Liver (tissue), 8 donors: ENCODE measurements at regions not wholly inside any gene's neighbourhood (a gene's known extent, or its start where the extent isn't known, plus 50 kb on each side); places are given as distances from the start of the nearest gene placed in this dataset.
"Not testable (repeated sequence)": the region's sequence is repeated elsewhere in the genome, so short reads cannot be mapped to it uniquely, and the experiment has no call there.

Source experiments
- DNase-seq: peaks from one replicate; pipeline ENCODE4 v3.0.0-alpha.2; 2017; ENCODE audit warnings: low spot score
- H3K27ac ChIP-seq, 2 donors: one replicate each; pipeline ENCODE4 v1.7.0; 2013; ENCODE audit warnings: inconsistent platforms in 2 of 2, low read length in 2 of 2, control low read depth in 1 of 2, low read depth in 1 of 2, mild to moderate bottlenecking in 1 of 2
- H3K27me3 ChIP-seq, 4 donors: one replicate each; pipeline versions ENCODE4 v1.6.1 to v1.7.0; 2013; ENCODE audit warnings: low read length in 3 of 4, inconsistent platforms in 1 of 4, mild to moderate bottlenecking in 1 of 4, moderate library complexity in 1 of 4; ENCODE audit not compliant: control insufficient read depth in 4 of 4, insufficient read depth in 4 of 4
- H3K36me3 ChIP-seq, 4 donors: one replicate each; pipeline versions ENCODE4 v1.6.1 to v1.7.0; 2013; ENCODE audit warnings: low read length in 3 of 4, mild to moderate bottlenecking in 3 of 4, low read depth in 1 of 4, moderate library complexity in 1 of 4; ENCODE audit not compliant: control insufficient read depth in 4 of 4, insufficient read depth in 3 of 4
- H3K4me1 ChIP-seq, 4 donors: one replicate each; pipeline versions ENCODE4 v1.6.1 to v1.7.0; 2013; ENCODE audit warnings: low read length in 3 of 4, mild to moderate bottlenecking in 3 of 4, moderate library complexity in 1 of 4; ENCODE audit not compliant: control insufficient read depth in 4 of 4, insufficient read depth in 4 of 4
- H3K4me3 ChIP-seq, 3 donors: one replicate each; pipeline versions ENCODE4 v1.6.1 to v1.7.0; 2013; ENCODE audit warnings: low read length in 3 of 3, control low read depth in 1 of 3, low read depth in 1 of 3, mild to moderate bottlenecking in 1 of 3
- H3K9ac ChIP-seq, 2 donors: one replicate each; pipeline ENCODE4 v1.7.0; 2013; ENCODE audit warnings: low read length in 2 of 2, mild to moderate bottlenecking in 2 of 2, moderate library complexity in 2 of 2, control low read depth in 1 of 2, low read depth in 1 of 2
- H3K9me3 ChIP-seq, 4 donors: one replicate each; pipeline versions ENCODE4 v1.6.1 to v1.7.0; 2013; ENCODE audit warnings: low read length in 3 of 4; ENCODE audit not compliant: control insufficient read depth in 4 of 4
- EGR1 ChIP-seq, 2 donors: IDR thresholded peaks; 2 replicates each; pipeline ENCODE4 v1.6.1; 2016 to 2018; ENCODE audit warnings: antibody characterized with exemption in 2 of 2, low read depth in 2 of 2
- FOXA1 ChIP-seq: IDR thresholded peaks from 2 replicates; pipeline ENCODE4 v1.6.1; 2016; ENCODE audit warnings: antibody characterized with exemption
- FOXA2 ChIP-seq: IDR thresholded peaks from 2 replicates; pipeline ENCODE4 v1.6.1; 2016; ENCODE audit warnings: antibody characterized with exemption
- GABPA ChIP-seq, 2 donors: IDR thresholded peaks in 1 of 2; conservative IDR thresholded peaks in 1 of 2; 2 replicates each; pipeline ENCODE4 v1.6.1; 2016; ENCODE audit warnings: antibody characterized with exemption in 2 of 2, mild to moderate bottlenecking in 1 of 2, moderate library complexity in 1 of 2
- HNF4A ChIP-seq, 2 donors: conservative IDR thresholded peaks; 2 replicates each; pipeline ENCODE4 v1.6.1; 2016; ENCODE audit warnings: antibody characterized with exemption in 2 of 2, mild to moderate bottlenecking in 2 of 2
- HNF4G ChIP-seq: IDR thresholded peaks from 2 replicates; pipeline ENCODE4 v1.6.1; 2016; ENCODE audit warnings: antibody characterized with exemption
- JUND ChIP-seq, 2 donors: IDR thresholded peaks; 2 replicates each; pipeline ENCODE4 v1.6.1; 2016; ENCODE audit warnings: antibody characterized with exemption in 2 of 2
- NR2F2 ChIP-seq: IDR thresholded peaks from 2 replicates; pipeline ENCODE4 v1.6.1; 2016; ENCODE audit warnings: antibody characterized with exemption
- RAD21 ChIP-seq, 2 donors: IDR thresholded peaks; 2 replicates each; pipeline ENCODE4 v1.6.1; 2016; ENCODE audit warnings: antibody characterized with exemption in 2 of 2, mild to moderate bottlenecking in 2 of 2
- RXRA ChIP-seq, 2 donors: IDR thresholded peaks; 2 replicates each; pipeline ENCODE4 v1.6.1; 2017 to 2018; ENCODE audit warnings: antibody characterized with exemption in 2 of 2, mild to moderate bottlenecking in 1 of 2
- SP1 ChIP-seq: IDR thresholded peaks from 2 replicates; pipeline ENCODE4 v1.6.1; 2018; ENCODE audit warnings: antibody characterized with exemption, mild to moderate bottlenecking
- TAF1 ChIP-seq: conservative IDR thresholded peaks from 2 replicates; pipeline ENCODE4 v1.6.1; 2016; ENCODE audit warnings: antibody characterized with exemption, mild to moderate bottlenecking
- YY1 ChIP-seq: IDR thresholded peaks from 2 replicates; pipeline ENCODE4 v1.6.1; 2016; ENCODE audit warnings: antibody characterized with exemption, mild to moderate bottlenecking
- WGBS: extraction: QIAGEN DNeasy Blood & Tissue Kit; methylation state at CpG from one replicate; pipeline ENCODE4 v1.1.7; 2013; 5-methylcytosine and 5-hydroxymethylcytosine counted together
- TF ChIP-seq, protein P1 (sequence below): IDR thresholded peaks from 2 replicates; pipeline ENCODE4 v1.6.1; 2016; ENCODE audit warnings: antibody characterized with exemption
- TF ChIP-seq, protein P2 (sequence below): IDR thresholded peaks from 2 replicates; pipeline ENCODE4 v1.6.1; 2016; ENCODE audit warnings: antibody characterized with exemption, mild to moderate bottlenecking
- TF ChIP-seq, protein P3 (sequence below): fragments of 150-350 bp; IDR thresholded peaks from 2 replicates; pipeline ENCODE4 v1.5.1; 2017; ENCODE audit warnings: improper control_type of control experiment, low read depth, low read length; ENCODE audit not compliant: missing input control
- TF ChIP-seq, protein P4 (sequence below): IDR thresholded peaks from 2 replicates; pipeline ENCODE4 v1.6.1; 2016; ENCODE audit warnings: antibody characterized with exemption
- TF ChIP-seq, protein P5 (sequence below): IDR thresholded peaks from 2 replicates; pipeline ENCODE4 v1.6.1; 2016; ENCODE audit warnings: antibody characterized with exemption
- donor health status: healthy.
- donor health status: healthy.
- donor health status: healthy.
- donor health status: healthy.
- donor health status: healthy.

DNA sequence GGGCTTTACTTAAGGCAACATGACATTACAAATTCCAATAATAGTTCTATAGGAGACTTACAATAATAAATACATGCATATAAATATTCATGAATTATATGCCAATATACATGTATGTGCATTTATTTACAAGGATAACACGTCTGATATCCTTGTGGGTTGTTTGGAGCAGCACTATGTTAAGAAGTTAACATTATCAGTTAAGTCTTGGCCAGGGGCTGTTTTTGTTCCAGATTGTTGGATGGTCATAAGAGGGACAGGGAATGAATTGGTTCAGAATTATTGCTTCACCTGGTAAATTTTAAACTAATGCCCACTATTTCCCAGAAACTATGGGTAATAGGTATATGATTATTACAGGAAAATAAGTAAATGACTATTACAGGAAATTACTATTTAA, 81.3 kb upstream of the MMS22L start:
- Histone ChIP-seq H3K9ac (no peak overlapping the region), H3K27me3 (no peaks in the 10 kb centered on the region), H3K36me3 (no peaks in the 10 kb centered on the region), H3K4me3 (no peak overlapping the region), H3K27ac (no peak overlapping the region), H3K4me1 (no peaks in the 10 kb centered on the region), H3K9me3 (no peaks in the 10 kb centered on the region)
- WGBS = 52% methylated on average over 1 of the region's 1 CpG
- TF ChIP-seq FOXA2 (no peak), TAF1 (no peak), GABPA (IDR thresholded peaks at IDR 0.05 in 1 of 2, conservative IDR thresholded peaks at IDR 0.05 in 1 of 2) (no peak), SP1 (no peak), RAD21 (IDR thresholded peaks at IDR 0.05) (no peak), NR2F2 (no peak), JUND (IDR thresholded peaks at IDR 0.05) (no peak), HNF4A (conservative IDR thresholded peaks at IDR 0.05) (no peak), FOXA1 (no peak), HNF4G (no peak), RXRA (IDR thresholded peaks at IDR 0.05) (no peak), EGR1 (IDR thresholded peaks at IDR 0.05; ENCODE audit: low read depth in 2 of 2) (no peak), YY1 (no peak)
- TF ChIP-seq, protein P1, sequence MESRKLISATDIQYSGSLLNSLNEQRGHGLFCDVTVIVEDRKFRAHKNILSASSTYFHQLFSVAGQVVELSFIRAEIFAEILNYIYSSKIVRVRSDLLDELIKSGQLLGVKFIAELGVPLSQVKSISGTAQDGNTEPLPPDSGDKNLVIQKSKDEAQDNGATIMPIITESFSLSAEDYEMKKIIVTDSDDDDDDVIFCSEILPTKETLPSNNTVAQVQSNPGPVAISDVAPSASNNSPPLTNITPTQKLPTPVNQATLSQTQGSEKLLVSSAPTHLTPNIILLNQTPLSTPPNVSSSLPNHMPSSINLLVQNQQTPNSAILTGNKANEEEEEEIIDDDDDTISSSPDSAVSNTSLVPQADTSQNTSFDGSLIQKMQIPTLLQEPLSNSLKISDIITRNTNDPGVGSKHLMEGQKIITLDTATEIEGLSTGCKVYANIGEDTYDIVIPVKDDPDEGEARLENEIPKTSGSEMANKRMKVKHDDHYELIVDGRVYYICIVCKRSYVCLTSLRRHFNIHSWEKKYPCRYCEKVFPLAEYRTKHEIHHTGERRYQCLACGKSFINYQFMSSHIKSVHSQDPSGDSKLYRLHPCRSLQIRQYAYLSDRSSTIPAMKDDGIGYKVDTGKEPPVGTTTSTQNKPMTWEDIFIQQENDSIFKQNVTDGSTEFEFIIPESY = no peak
- TF ChIP-seq, protein P2, sequence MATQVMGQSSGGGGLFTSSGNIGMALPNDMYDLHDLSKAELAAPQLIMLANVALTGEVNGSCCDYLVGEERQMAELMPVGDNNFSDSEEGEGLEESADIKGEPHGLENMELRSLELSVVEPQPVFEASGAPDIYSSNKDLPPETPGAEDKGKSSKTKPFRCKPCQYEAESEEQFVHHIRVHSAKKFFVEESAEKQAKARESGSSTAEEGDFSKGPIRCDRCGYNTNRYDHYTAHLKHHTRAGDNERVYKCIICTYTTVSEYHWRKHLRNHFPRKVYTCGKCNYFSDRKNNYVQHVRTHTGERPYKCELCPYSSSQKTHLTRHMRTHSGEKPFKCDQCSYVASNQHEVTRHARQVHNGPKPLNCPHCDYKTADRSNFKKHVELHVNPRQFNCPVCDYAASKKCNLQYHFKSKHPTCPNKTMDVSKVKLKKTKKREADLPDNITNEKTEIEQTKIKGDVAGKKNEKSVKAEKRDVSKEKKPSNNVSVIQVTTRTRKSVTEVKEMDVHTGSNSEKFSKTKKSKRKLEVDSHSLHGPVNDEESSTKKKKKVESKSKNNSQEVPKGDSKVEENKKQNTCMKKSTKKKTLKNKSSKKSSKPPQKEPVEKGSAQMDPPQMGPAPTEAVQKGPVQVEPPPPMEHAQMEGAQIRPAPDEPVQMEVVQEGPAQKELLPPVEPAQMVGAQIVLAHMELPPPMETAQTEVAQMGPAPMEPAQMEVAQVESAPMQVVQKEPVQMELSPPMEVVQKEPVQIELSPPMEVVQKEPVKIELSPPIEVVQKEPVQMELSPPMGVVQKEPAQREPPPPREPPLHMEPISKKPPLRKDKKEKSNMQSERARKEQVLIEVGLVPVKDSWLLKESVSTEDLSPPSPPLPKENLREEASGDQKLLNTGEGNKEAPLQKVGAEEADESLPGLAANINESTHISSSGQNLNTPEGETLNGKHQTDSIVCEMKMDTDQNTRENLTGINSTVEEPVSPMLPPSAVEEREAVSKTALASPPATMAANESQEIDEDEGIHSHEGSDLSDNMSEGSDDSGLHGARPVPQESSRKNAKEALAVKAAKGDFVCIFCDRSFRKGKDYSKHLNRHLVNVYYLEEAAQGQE = no peak
- TF ChIP-seq, protein P3, sequence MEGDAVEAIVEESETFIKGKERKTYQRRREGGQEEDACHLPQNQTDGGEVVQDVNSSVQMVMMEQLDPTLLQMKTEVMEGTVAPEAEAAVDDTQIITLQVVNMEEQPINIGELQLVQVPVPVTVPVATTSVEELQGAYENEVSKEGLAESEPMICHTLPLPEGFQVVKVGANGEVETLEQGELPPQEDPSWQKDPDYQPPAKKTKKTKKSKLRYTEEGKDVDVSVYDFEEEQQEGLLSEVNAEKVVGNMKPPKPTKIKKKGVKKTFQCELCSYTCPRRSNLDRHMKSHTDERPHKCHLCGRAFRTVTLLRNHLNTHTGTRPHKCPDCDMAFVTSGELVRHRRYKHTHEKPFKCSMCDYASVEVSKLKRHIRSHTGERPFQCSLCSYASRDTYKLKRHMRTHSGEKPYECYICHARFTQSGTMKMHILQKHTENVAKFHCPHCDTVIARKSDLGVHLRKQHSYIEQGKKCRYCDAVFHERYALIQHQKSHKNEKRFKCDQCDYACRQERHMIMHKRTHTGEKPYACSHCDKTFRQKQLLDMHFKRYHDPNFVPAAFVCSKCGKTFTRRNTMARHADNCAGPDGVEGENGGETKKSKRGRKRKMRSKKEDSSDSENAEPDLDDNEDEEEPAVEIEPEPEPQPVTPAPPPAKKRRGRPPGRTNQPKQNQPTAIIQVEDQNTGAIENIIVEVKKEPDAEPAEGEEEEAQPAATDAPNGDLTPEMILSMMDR = no peak
- TF ChIP-seq, protein P4, sequence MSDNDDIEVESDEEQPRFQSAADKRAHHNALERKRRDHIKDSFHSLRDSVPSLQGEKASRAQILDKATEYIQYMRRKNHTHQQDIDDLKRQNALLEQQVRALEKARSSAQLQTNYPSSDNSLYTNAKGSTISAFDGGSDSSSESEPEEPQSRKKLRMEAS = no peak
- TF ChIP-seq, protein P5, sequence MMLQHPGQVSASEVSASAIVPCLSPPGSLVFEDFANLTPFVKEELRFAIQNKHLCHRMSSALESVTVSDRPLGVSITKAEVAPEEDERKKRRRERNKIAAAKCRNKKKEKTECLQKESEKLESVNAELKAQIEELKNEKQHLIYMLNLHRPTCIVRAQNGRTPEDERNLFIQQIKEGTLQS = no peak
- DNase-seq = no peak

DNA sequence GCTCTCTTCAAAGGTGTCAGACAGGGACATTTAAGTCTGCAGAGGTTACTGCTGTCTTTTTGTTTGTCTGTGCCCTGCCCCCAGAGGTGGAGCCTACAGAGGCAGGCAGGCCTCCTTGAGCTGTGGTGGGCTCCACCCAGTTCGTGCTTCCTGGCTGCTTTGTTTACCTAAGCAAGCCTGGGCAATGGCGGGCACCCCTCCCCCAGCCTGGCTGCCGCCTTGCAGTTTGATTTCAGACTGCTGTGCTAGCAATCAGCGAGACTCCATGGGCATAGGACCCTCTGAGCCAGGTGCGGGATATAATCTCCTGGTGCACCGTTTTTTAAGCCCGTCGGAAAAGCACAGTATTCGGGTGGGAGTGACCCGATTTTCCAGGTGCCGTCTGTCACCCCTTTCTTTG, 99.1 kb upstream of the MMS22L start:
- DNase-seq, H3K27me3 ChIP-seq, H3K36me3 ChIP-seq, H3K4me1 ChIP-seq, H3K4me3 ChIP-seq, H3K9ac ChIP-seq, H3K9me3 ChIP-seq, H3K27ac ChIP-seq: not testable (repeated sequence)
- WGBS = 92% methylated on average over 10 of the region's 11 CpGs
